Erythroblast (primary cell): ENCODE measurements at regions not wholly inside any gene's neighbourhood (a gene's known extent, or its start where the extent isn't known, plus 50 kb on each side); places are given as distances from the start of the nearest gene placed in this dataset.

Experiments used
- GATA1 ChIP-seq: IDR thresholded peaks from 2 replicates; pipeline ENCODE4 v1.6.1; 2011; ENCODE audit warnings: low read depth, mild to moderate bottlenecking, control low read depth, low read length, moderate library complexity
- POLR2A ChIP-seq: IDR thresholded peaks from 2 replicates; pipeline ENCODE4 v1.6.1; 2011; ENCODE audit warnings: mild to moderate bottlenecking, low read length

- TF ChIP-seq POLR2A (no peak), GATA1 (no peak)
These were observed 94.7 kb upstream of the GADD45A start for GRCh38 chr1:67590329-67590728.
